Right lobe of liver (tissue), 4 donors: ENCODE measurements at regions not wholly inside any gene's neighbourhood (a gene's known extent, or its start where the extent isn't known, plus 50 kb on each side); places are given as distances from the start of the nearest gene placed in this dataset.
"Not testable (repeated sequence)": the region's sequence is repeated elsewhere in the genome, so short reads cannot be mapped to it uniquely, and the experiment has no call there.

ENCODE experiments used
- CTCF ChIP-seq, 4 donors: fragments of 200-600 bp in 3 of 4; fragments of 450-650 bp in 1 of 4; IDR thresholded peaks; one replicate each; pipeline versions ENCODE4 v1.5.1 to v1.8.0; 2016 to 2022; ENCODE audit warnings: antibody characterized with exemption in 4 of 4, mild to moderate bottlenecking in 2 of 4
- POLR2A ChIP-seq: fragments of 450-650 bp; IDR thresholded peaks from one replicate; pipeline ENCODE4 v1.6.1; 2017; ENCODE audit warnings: antibody characterized with exemption, mild to moderate bottlenecking
- donor health status: DM: no; HTN: no; CAD: no.
- donor health status: DM: no; HTN: no; CAD: no.
- donor health status: DM: no; HTN: yes; CAD: no.

GRCh38 chr22:11306933-11307518, 4221.0 kb upstream of the OR11H1 start:
- not testable (repeated sequence) for TF ChIP-seq CTCF (IDR thresholded peaks at IDR 0.05); POLR2A
